GM19238 (cell line): ENCODE measurements at regions not wholly inside any gene's neighbourhood (a gene's known extent, or its start where the extent isn't known, plus 50 kb on each side); places are given as distances from the start of the nearest gene placed in this dataset.

Experiments used
- DNase-seq: peaks from one replicate; pipeline ENCODE4 v3.0.0; 2011; ENCODE audit warnings: low spot score; ENCODE audit not compliant: insufficient read length

GRCh38 chr6:79776076-79776475 is 144.9 kb downstream of the SH3BGRL2 start:
- DNase-seq = no peak

- no peak for DNase-seq
Observed at GRCh38 chr6:79775222-79775621, 144.1 kb downstream of the SH3BGRL2 start.

GRCh38 chr6:79764747-79765146 is 133.6 kb downstream of the SH3BGRL2 start:
- DNase-seq = no peak

DNA sequence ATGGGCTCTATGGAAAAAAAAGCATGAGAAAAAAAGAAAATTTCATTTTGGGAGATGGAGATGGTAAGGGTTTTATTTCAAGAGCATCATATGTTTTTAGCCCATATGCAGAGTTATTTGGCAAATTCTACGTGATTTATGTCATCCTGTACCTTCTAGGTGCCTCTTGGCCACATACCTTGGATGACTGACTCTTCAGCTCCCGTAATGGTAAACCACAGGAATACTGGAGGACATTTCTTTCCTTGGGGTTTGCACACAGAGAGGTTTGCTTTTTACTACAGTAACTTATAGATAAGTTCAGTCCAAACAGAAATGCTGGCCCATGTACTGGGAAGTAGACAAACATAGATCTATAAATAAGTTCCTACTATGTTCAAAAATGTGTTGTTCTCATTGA is 132.2 kb downstream of the SH3BGRL2 start:
- DNase-seq = no peak

DNA sequence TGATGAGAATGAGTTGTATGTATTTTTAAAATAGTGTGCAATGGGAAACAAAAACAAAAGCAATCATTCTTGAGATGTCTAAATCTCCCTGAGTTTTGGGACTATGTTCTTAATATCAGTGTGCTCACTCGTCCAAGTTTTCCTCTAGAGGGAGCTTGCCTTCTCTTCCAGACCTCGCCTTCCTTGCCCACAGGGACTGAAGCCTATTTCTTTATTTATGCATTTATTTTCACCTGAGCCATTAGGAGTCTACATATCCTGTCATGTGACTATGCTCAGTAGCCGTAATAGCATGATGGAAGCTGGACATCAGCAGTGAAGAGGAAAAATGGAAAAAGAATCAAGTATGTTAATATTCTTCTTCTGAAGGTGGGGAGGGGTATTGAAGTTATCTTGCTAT is 131.2 kb downstream of the SH3BGRL2 start:
- DNase-seq = no peak

GRCh38 chr6:79756496-79756895 is 125.4 kb downstream of the SH3BGRL2 start:
- DNase-seq = no peak

DNA sequence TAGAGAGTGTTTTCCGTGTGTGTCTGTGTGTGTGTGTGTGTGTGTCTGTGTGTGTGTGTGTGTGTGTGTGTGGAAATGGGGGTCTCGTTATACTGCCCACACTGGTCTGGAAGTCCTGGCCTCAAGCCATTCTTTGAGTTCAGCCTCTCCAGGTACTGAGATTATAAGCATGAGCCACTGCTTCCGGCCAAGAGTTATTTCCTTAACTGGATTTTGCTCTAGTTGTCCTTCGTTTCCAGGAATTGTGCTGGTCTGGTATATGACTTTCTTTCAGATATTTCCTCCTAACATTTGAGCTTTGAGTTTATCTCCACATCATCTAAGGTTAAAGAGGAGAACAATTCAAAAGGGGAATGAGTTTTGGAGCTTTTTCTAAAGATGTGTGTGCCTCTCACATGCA is 124.8 kb downstream of the SH3BGRL2 start:
- no peak for DNase-seq
